CD14-positive monocyte (primary cell): ENCODE measurements at regions not wholly inside any gene's neighbourhood (a gene's known extent, or its start where the extent isn't known, plus 50 kb on each side); places are given as distances from the start of the nearest gene placed in this dataset.

Source experiments
- DNase-seq, 3 donors: peaks; one replicate each; pipeline ENCODE4 v3.0.0-alpha.2; 2011 to 2022
- H2AFZ ChIP-seq: 2 replicates; pipeline ENCODE4 v1.6.0; 2012; ENCODE audit warnings: mild to moderate bottlenecking, low read depth, low read length, inconsistent platforms; ENCODE audit not compliant: insufficient read depth, poor library complexity, severe bottlenecking
- H3K27ac ChIP-seq, 2 donors: 1 replicate in 1 of 2; 2 replicates in 1 of 2; pipeline ENCODE4 v1.5.1; 2012 to 2013; ENCODE audit warnings: low read length in 2 of 2, control low read depth in 1 of 2, inconsistent platforms in 1 of 2, low read depth in 1 of 2, mild to moderate bottlenecking in 1 of 2
- H3K27me3 ChIP-seq, 2 donors: one replicate each; pipeline versions ENCODE4 v1.6.0 to v1.6.1; 2011 to 2013; ENCODE audit warnings: low read length in 2 of 2; ENCODE audit not compliant: control insufficient read depth in 2 of 2, insufficient read depth in 2 of 2
- H3K36me3 ChIP-seq, 2 donors: replicated peaks in 1 of 2; 1 replicate in 1 of 2; 2 replicates in 1 of 2; pipeline versions ENCODE4 v1.5.1 to v1.6.1; 2012 to 2013; ENCODE audit warnings: low read length in 2 of 2, control low read depth in 1 of 2, inconsistent platforms in 1 of 2, mild to moderate bottlenecking in 1 of 2; ENCODE audit not compliant: insufficient read depth in 2 of 2, control insufficient read depth in 1 of 2
- H3K4me1 ChIP-seq, 2 donors: 1 replicate in 1 of 2; 2 replicates in 1 of 2; pipeline versions ENCODE4 v1.5.1 to v1.6.1; 2012 to 2013; ENCODE audit warnings: low read length in 2 of 2, control low read depth in 1 of 2, inconsistent platforms in 1 of 2, mild to moderate bottlenecking in 1 of 2, moderate library complexity in 1 of 2; ENCODE audit not compliant: insufficient read depth in 2 of 2, control insufficient read depth in 1 of 2
- H3K4me2 ChIP-seq: replicated peaks from 2 replicates; pipeline ENCODE3; 2012; ENCODE audit warnings: low read length, moderate library complexity, mild to moderate bottlenecking; ENCODE audit not compliant: poor library complexity, severe bottlenecking; ENCODE audit errors: extremely low read depth
- H3K4me3 ChIP-seq, 3 experiments: fragments of 200-600 bp in 1 of 3; sonication (generic) in 1 of 3; replicated peaks in 1 of 3; 1 replicate in 2 of 3; 2 replicates in 1 of 3; pipeline ENCODE4 v1.5.1; 2011 to 2013; ENCODE audit warnings: low read length in 3 of 3, mild to moderate bottlenecking in 3 of 3, control low read depth in 2 of 3, low read depth in 2 of 3, inconsistent platforms in 1 of 3, moderate library complexity in 1 of 3
- H3K79me2 ChIP-seq: 2 replicates; pipeline ENCODE4 v1.6.0; 2012; ENCODE audit warnings: mild to moderate bottlenecking, control low read depth, inconsistent platforms, low read length, moderate library complexity; ENCODE audit not compliant: insufficient read depth
- H3K9ac ChIP-seq: 2 replicates; pipeline ENCODE4 v1.6.0; 2017; ENCODE audit warnings: low read length, mild to moderate bottlenecking; ENCODE audit not compliant: insufficient read depth, poor library complexity, severe bottlenecking
- H3K9me3 ChIP-seq, 2 donors: replicated peaks in 1 of 2; 1 replicate in 1 of 2; 2 replicates in 1 of 2; pipeline versions ENCODE4 v1.5.1 to v1.6.1; 2012 to 2013; ENCODE audit warnings: low read length in 2 of 2, control low read depth in 1 of 2; ENCODE audit not compliant: control insufficient read depth in 1 of 2, insufficient read depth in 1 of 2
- H4K20me1 ChIP-seq: 2 replicates; pipeline ENCODE4 v1.6.0; 2012; ENCODE audit warnings: mild to moderate bottlenecking, low read length, control low read depth, moderate library complexity; ENCODE audit not compliant: insufficient read depth
- H3K27ac Mint-ChIP-seq, 7 donors: one replicate each; pipeline ENCODE4 v1.8.0; 2020; ENCODE audit warnings: mild to moderate bottlenecking in 7 of 7, mixed read lengths in 7 of 7, moderate library complexity in 6 of 7, inconsistent platforms in 2 of 7
- H3K27me3 Mint-ChIP-seq, 3 donors: one replicate each; pipeline ENCODE4 v1.8.0; 2021 to 2022; ENCODE audit warnings: low read depth in 3 of 3, mild to moderate bottlenecking in 3 of 3, mixed read lengths in 3 of 3, moderate library complexity in 3 of 3, inconsistent platforms in 1 of 3
- H3K36me3 Mint-ChIP-seq, 2 donors: one replicate each; pipeline ENCODE4 v1.8.0; 2020; ENCODE audit warnings: mixed read lengths in 2 of 2, inconsistent platforms in 1 of 2, mild to moderate bottlenecking in 1 of 2
- H3K4me1 Mint-ChIP-seq: one replicate; pipeline ENCODE4 v1.8.0; 2020; ENCODE audit warnings: mild to moderate bottlenecking, mixed read lengths
- H3K4me3 Mint-ChIP-seq, 2 donors: one replicate each; pipeline ENCODE4 v1.8.0; 2020; ENCODE audit warnings: mild to moderate bottlenecking in 2 of 2, mixed read lengths in 2 of 2, moderate library complexity in 1 of 2
- H3K9me3 Mint-ChIP-seq, 7 donors: one replicate each; pipeline ENCODE4 v1.8.0; 2020 to 2022; ENCODE audit warnings: mixed read lengths in 7 of 7, mild to moderate bottlenecking in 6 of 7, moderate library complexity in 6 of 7, inconsistent platforms in 2 of 7
- WGBS: methylation state at CpG from one replicate; pipeline ENCODE4 v1.1.5; 2013; ENCODE audit warnings: missing lambda C conversion rate; ENCODE audit not compliant: insufficient coverage; 5-methylcytosine and 5-hydroxymethylcytosine counted together
- intact Hi-C, 2 donors: fragments of 100-400 bp; cut with micrococcal nuclease; formaldehyde crosslinking; loops; one replicate each; pipeline versions ENCODE4 v1.15.0 to v1.15.1; 2023
- TF ChIP-seq, protein P1 (sequence below): fragments of 200-600 bp; IDR thresholded peaks from one replicate; pipeline ENCODE4 v1.8.0; 2022; ENCODE audit warnings: antibody characterized with exemption, mild to moderate bottlenecking

DNA sequence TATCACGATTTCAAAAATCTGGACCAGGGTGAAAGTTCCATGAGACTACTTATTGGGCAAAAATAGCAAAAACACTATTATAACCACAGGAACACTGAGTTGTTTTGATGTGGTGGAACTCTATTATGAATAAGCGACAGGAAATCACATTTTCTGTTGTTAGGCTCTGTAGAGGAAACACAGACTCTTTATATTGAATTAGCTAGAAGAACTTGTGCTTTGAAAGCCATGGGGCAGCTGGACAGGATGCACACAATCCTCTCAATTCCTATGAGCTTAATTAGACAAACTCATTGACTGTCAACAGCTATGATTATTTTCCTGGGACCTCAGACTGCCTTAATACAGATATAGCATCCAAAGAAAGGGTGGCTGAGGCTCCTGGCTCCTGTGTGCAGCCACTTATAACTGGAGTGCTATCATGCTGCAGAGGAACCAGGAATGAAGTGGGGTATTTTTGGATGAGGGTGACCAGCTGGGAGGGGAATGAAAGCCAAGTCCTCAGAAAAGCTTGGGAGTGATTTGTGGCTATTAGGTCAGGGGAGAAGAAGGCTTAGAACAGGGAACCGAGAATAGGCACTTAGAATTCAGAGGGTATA lies 657.3 kb downstream of the TYW1 start:
- H3K27ac Mint-ChIP-seq: no peak overlapping the region

DNA sequence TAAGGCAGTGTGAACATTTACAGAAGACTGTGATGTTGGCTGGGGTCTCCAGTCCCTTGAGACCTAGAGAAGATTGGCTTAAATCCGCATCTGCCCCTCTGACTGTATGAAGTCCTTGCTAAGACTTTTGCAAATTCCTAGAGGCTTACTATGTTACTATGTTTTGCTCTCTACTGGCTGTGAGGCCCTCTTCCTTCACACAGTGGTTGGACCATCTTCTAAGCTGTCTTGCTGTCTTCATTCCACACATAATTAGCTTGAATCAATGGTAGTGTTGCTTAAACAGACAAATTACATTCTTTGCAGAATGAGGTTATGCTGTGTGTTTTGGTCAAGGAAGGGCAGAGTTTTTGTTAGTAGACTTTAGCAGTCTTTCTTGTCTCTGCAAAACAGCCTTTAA lies 658.0 kb downstream of the TYW1 start:
- Mint-ChIP-seq H3K4me3 (no peak overlapping the region), H3K27ac (no peak overlapping the region), H3K27me3 (peaks cover 0 to 2% (median 0%) of the 10 kb centered on the region in 3 donors), H3K9me3 (peaks cover 0 to 9% (median 5%) of the 10 kb centered on the region in 7 donors), H3K36me3 (no peaks in the 10 kb centered on the region), H3K4me1 (no peaks in the 10 kb centered on the region)
- Histone ChIP-seq H3K27ac (no peak overlapping the region), H3K4me1 (no peaks in the 10 kb centered on the region), H3K9me3 (peaks cover 0 to 3% of the 10 kb centered on the region in 2 donors), H3K4me3 (no peak overlapping the region), H3K27me3 (no peaks in the 10 kb centered on the region), H3K36me3 (no peaks in the 10 kb centered on the region), H2AFZ (no peak overlapping the region), H3K79me2 (no peaks in the 10 kb centered on the region), H3K4me2 (no peak overlapping the region), H4K20me1 (no peaks in the 10 kb centered on the region), H3K9ac (no peak overlapping the region)
- no CpG with 5 or more reads among the region's 1 CpG for WGBS
- intact Hi-C loops: no loop called here
- TF ChIP-seq, protein P1, sequence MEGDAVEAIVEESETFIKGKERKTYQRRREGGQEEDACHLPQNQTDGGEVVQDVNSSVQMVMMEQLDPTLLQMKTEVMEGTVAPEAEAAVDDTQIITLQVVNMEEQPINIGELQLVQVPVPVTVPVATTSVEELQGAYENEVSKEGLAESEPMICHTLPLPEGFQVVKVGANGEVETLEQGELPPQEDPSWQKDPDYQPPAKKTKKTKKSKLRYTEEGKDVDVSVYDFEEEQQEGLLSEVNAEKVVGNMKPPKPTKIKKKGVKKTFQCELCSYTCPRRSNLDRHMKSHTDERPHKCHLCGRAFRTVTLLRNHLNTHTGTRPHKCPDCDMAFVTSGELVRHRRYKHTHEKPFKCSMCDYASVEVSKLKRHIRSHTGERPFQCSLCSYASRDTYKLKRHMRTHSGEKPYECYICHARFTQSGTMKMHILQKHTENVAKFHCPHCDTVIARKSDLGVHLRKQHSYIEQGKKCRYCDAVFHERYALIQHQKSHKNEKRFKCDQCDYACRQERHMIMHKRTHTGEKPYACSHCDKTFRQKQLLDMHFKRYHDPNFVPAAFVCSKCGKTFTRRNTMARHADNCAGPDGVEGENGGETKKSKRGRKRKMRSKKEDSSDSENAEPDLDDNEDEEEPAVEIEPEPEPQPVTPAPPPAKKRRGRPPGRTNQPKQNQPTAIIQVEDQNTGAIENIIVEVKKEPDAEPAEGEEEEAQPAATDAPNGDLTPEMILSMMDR: no peak
- no peak for DNase-seq

More for the DNA sequence above, 657.3 kb downstream of the TYW1 start:
- H3K4me3 ChIP-seq: no peak overlapping the region
- no peaks in the 10 kb centered on the region for H3K36me3 ChIP-seq
- intact Hi-C loops: no loop called here
- H4K20me1 ChIP-seq: no peaks in the 10 kb centered on the region
- no peak overlapping the region for H3K4me2 ChIP-seq
- DNase-seq: no peak
- no peaks in the 10 kb centered on the region for H3K27me3 Mint-ChIP-seq
- no peaks in the 10 kb centered on the region for H3K4me1 Mint-ChIP-seq
- no peaks in the 10 kb centered on the region for H3K36me3 Mint-ChIP-seq
- H2AFZ ChIP-seq: no peak overlapping the region
- H3K9ac ChIP-seq: no peak overlapping the region
- H3K79me2 ChIP-seq: no peaks in the 10 kb centered on the region
- no peaks in the 10 kb centered on the region for H3K4me1 ChIP-seq
- peaks cover 3 to 13% (median 5%) of the 10 kb centered on the region in 7 donors for H3K9me3 Mint-ChIP-seq
- TF ChIP-seq, protein P1: no peak
- H3K27me3 ChIP-seq: no peaks in the 10 kb centered on the region
- no CpG with 5 or more reads among the region's 3 CpGs for WGBS
- H3K4me3 Mint-ChIP-seq: no peak overlapping the region
- H3K9me3 ChIP-seq: peaks cover under 1 to 3% of the 10 kb centered on the region in 2 donors
- no peak overlapping the region for H3K27ac ChIP-seq
